NB4 (cell line): ENCODE measurements at regions not wholly inside any gene's neighbourhood (a gene's known extent, or its start where the extent isn't known, plus 50 kb on each side); places are given as distances from the start of the nearest gene placed in this dataset.

Experiments
- DNase-seq: peaks from one replicate; pipeline ENCODE4 v3.0.0; 2010; ENCODE audit warnings: low read depth
- H3K4me3 ChIP-seq: one replicate; pipeline ENCODE4 v1.5.1; 2011; ENCODE audit warnings: mild to moderate bottlenecking, low read depth, low read length, moderate library complexity
- CTCF ChIP-seq: IDR thresholded peaks from one replicate; pipeline ENCODE4 v1.5.1; 2012; ENCODE audit warnings: low read depth, low read length
- MYC ChIP-seq: IDR thresholded peaks from 2 replicates; pipeline ENCODE4 v1.6.1; 2011; ENCODE audit warnings: low read depth, low read length
- POLR2A ChIP-seq: IDR thresholded peaks from 2 replicates; pipeline ENCODE4 v1.6.1; 2011; ENCODE audit warnings: mild to moderate bottlenecking; ENCODE audit not compliant: insufficient read length; ENCODE audit errors: extremely low read depth
- TF ChIP-seq, protein P1 (sequence below): IDR thresholded peaks from 2 replicates; pipeline ENCODE4 v1.6.1; 2011; ENCODE audit warnings: low read depth, low read length

- TF ChIP-seq CTCF (no peak), POLR2A (no peak), MYC (no peak)
- TF ChIP-seq, protein P1, sequence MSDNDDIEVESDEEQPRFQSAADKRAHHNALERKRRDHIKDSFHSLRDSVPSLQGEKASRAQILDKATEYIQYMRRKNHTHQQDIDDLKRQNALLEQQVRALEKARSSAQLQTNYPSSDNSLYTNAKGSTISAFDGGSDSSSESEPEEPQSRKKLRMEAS: no peak
- DNase-seq: no peak
- no peak overlapping the region for H3K4me3 ChIP-seq
Observed at GRCh38 chr12:62127516-62127915, 132.7 kb upstream of the USP15 start.

DNA sequence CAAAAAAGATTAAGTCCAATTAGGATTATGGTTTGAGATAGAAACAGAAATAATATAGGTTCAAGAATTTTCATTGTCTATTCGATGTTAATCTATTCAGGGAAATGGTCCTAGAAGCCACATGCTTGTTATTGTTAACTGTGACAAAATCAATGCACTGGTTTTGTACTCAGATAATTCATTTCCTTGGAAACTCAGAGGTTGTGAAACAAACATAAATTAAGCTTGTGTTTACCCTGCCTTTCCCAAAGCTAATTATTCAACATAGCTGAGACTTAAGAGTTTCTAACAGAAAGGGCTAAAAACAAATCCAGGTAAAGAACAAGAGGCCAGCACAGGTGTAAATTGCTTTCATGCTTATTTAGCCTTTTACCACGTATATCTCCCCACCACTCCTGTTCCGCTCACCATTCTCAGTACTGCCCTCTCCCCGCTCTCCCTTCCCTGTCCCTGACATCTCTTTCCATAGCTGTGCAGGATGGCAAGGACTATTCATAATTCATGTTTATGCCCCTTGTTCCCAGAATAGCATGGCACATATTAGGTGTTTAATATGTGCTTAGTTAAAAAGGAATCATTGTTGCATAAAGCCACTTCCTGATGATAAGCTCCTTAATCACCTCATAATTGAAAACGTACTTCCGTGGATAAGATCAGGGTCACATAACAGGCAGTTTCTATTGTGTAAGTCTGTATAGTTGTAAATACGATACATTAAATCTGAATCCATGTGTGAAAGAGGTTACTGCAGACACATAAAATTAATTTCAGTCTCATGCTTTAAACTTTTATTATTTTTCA, 131.8 kb upstream of the USP15 start:
- no peak overlapping the region for H3K4me3 ChIP-seq
- TF ChIP-seq, protein P1: no peak
- TF ChIP-seq MYC: no peak
- no peak for TF ChIP-seq POLR2A
- no peak for TF ChIP-seq CTCF
- peak; percentile 4 for DNase-seq

GRCh38 chr12:62129291-62129690, 130.9 kb upstream of the USP15 start:
- DNase-seq: no peak
- H3K4me3 ChIP-seq: no peak overlapping the region
- TF ChIP-seq MYC: no peak
- TF ChIP-seq POLR2A: no peak
- no peak for TF ChIP-seq CTCF
- TF ChIP-seq, protein P1: no peak

GRCh38 chr12:62130402-62130801, 129.8 kb upstream of the USP15 start:
- no peak for DNase-seq
- TF ChIP-seq, protein P1: no peak
- no peak for TF ChIP-seq POLR2A
- TF ChIP-seq MYC: no peak
- TF ChIP-seq CTCF: no peak
- no peak overlapping the region for H3K4me3 ChIP-seq

GRCh38 chr12:62130834-62131552, 129.2 kb upstream of the USP15 start:
- TF ChIP-seq CTCF (no peak), POLR2A (no peak)
- no peak for DNase-seq
- no peak overlapping the region for H3K4me3 ChIP-seq
